ENCODE measurements at regions not wholly inside any gene's neighbourhood (a gene's known extent, or its start where the extent isn't known, plus 50 kb on each side); places are given as distances from the start of the nearest gene placed in this dataset.
"Not testable (repeated sequence)": the region's sequence is repeated elsewhere in the genome, so short reads cannot be mapped to it uniquely, and the experiment has no call there.

DNA sequence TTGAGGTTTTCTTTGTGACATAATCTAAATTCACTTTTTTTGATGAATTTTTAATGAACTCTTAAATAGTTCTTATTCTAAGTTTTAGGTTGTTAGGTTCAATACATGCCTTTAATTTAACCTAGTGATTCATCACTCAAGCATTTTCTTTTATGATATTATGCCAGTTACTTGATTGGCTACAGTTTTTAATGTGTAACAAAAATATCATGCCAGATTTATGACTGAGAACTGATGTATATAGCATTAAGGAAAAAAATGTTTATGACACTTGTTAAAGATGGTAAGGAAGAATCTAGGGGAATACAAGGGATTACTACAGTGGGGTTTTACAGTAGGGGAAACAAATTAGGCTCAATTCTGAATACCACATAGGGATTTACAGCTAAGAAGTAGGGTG, 103.1 kb downstream of the VGLL3 start:
- H3K4me1 ChIP-seq (ENCODE audit: insufficient read depth, low read length, poor library complexity, severe bottlenecking) = no peaks in the 10 kb centered on the region
- no peaks in the 10 kb centered on the region for H3K36me3 ChIP-seq (ENCODE audit: insufficient read depth, low read length)
- H3K9me2 ChIP-seq (ENCODE audit: insufficient read depth, low read length) = no peaks in the 10 kb centered on the region
- no peak overlapping the region for H3K4me2 ChIP-seq (ENCODE audit: low read length)
- TF ChIP-seq EZH2phosphoT487 (IDR thresholded peaks at IDR 0.05; ENCODE audit: borderline replicate concordance, low read depth, low read length) = no peak
- TF ChIP-seq, protein P1, sequence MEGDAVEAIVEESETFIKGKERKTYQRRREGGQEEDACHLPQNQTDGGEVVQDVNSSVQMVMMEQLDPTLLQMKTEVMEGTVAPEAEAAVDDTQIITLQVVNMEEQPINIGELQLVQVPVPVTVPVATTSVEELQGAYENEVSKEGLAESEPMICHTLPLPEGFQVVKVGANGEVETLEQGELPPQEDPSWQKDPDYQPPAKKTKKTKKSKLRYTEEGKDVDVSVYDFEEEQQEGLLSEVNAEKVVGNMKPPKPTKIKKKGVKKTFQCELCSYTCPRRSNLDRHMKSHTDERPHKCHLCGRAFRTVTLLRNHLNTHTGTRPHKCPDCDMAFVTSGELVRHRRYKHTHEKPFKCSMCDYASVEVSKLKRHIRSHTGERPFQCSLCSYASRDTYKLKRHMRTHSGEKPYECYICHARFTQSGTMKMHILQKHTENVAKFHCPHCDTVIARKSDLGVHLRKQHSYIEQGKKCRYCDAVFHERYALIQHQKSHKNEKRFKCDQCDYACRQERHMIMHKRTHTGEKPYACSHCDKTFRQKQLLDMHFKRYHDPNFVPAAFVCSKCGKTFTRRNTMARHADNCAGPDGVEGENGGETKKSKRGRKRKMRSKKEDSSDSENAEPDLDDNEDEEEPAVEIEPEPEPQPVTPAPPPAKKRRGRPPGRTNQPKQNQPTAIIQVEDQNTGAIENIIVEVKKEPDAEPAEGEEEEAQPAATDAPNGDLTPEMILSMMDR (conservative IDR thresholded peaks at IDR 0.05; ENCODE audit: low read length) = no peak
- ChIA-PET CTCF (ENCODE audit: unreplicated experiment) (no interaction called here), POLR2A (no interaction called here)
- H4K20me1 ChIP-seq (ENCODE audit: insufficient read depth, low read length) = no peaks in the 10 kb centered on the region
- H3K4me3 ChIP-seq (ENCODE audit: low read depth, low read length, poor library complexity, severe bottlenecking) = no peak overlapping the region
- BruUV-seq (replicated peaks) = no TSS peak
- H3K79me2 ChIP-seq (ENCODE audit: insufficient read depth, low read depth, low read length) = no peaks in the 10 kb centered on the region
- H3K27ac ChIP-seq (ENCODE audit: low read depth, low read length, poor library complexity, severe bottlenecking) = no peak overlapping the region
- H2AFZ ChIP-seq (ENCODE audit: low read length) = no peak overlapping the region
- intact Hi-C loops (cut with micrococcal nuclease; ENCODE audit: unreplicated experiment) = no loop called here
- DNase-seq (ENCODE audit: low spot score) = no peak
- H3K9me3 ChIP-seq (ENCODE audit: low read length) = no peaks in the 10 kb centered on the region

DNA sequence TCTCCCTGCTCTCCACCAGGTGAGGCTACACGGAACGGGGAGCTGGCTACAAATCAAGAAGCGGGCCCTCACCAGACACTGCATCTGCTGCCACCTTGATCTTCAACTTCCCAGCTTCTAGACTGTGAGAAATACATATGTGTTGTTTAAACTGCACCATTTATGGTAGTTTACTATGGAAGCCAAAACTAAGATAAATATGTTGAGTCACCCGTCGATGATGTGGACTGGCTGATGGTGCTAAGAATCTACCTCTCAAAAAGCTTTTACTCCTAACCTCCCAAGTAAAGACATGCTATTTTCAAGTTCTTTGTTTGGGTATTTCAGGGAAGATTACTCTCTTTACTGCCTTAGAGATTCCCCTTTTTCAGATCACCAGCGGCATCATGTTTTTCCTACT, 110.9 kb downstream of the VGLL3 start:
- H2AFZ ChIP-seq (ENCODE audit: low read length) = no peak overlapping the region
- intact Hi-C loops (cut with micrococcal nuclease; ENCODE audit: unreplicated experiment) = no loop called here
- H3K4me2 ChIP-seq (ENCODE audit: low read length) = no peak overlapping the region
- no peaks in the 10 kb centered on the region for H3K36me3 ChIP-seq (ENCODE audit: insufficient read depth, low read length)
- H3K4me1 ChIP-seq (ENCODE audit: insufficient read depth, low read length, poor library complexity, severe bottlenecking) = no peaks in the 10 kb centered on the region
- CTCF ChIA-PET (ENCODE audit: unreplicated experiment) = no interaction called here
- BruUV-seq (replicated peaks) = no TSS peak
- no peak for DNase-seq (ENCODE audit: low spot score)
- POLR2A ChIA-PET = no interaction called here
- H4K20me1 ChIP-seq (ENCODE audit: insufficient read depth, low read length) = no peaks in the 10 kb centered on the region
- no peak for TF ChIP-seq EZH2phosphoT487 (IDR thresholded peaks at IDR 0.05; ENCODE audit: borderline replicate concordance, low read depth, low read length)
- TF ChIP-seq, protein P1 (conservative IDR thresholded peaks at IDR 0.05; ENCODE audit: low read length) = no peak
- no peak overlapping the region for H3K4me3 ChIP-seq (ENCODE audit: low read depth, low read length, poor library complexity, severe bottlenecking)
- H3K9me2 ChIP-seq (ENCODE audit: insufficient read depth, low read length) = no peaks in the 10 kb centered on the region
- H3K79me2 ChIP-seq (ENCODE audit: insufficient read depth, low read depth, low read length) = no peaks in the 10 kb centered on the region
- H3K27ac ChIP-seq (ENCODE audit: low read depth, low read length, poor library complexity, severe bottlenecking) = no peak overlapping the region
- no peaks in the 10 kb centered on the region for H3K9me3 ChIP-seq (ENCODE audit: low read length)

DNA sequence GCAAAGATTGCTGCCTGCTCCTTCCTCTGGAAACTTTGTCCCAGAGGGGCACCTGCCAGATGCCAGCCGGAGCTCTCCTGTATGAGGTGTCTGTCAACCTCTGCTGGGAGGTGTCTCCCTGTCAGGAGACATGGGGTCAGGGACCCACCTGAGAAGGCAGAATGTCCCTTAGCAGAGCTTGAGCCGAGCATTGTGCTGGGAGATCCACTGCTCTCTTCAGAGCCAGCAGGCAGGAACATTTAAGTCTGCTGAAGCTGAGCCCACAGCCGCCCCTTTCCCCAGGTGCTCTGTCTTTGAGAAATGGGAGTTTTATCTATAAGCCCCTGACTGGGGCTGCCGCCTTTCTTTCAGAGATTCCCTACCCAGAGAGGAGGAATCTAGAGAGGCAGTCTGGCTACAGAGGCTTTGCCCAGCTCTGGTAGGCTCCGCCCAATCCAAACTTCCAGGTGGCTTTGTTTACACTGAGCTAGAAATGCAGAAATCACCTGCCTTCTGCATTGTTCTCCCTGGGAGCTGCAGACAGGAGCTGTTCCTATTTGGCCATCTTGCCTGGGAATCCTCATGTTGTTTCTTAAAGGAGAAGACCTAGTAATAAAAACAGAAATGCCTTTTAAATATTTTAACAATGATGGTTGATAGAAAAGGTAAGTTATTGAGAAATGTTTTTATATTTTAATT, 114.3 kb downstream of the VGLL3 start:
- H2AFZ ChIP-seq (ENCODE audit: low read length); H3K4me3 ChIP-seq (ENCODE audit: low read depth, low read length, poor library complexity, severe bottlenecking); DNase-seq (ENCODE audit: low spot score); POLR2A ChIA-PET; H3K9me3 ChIP-seq (ENCODE audit: low read length); intact Hi-C loops (cut with micrococcal nuclease; ENCODE audit: unreplicated experiment); CTCF ChIA-PET (ENCODE audit: unreplicated experiment); BruUV-seq (replicated peaks); H3K9me2 ChIP-seq (ENCODE audit: insufficient read depth, low read length); H3K27ac ChIP-seq (ENCODE audit: low read depth, low read length, poor library complexity, severe bottlenecking); H3K4me2 ChIP-seq (ENCODE audit: low read length); H3K36me3 ChIP-seq (ENCODE audit: insufficient read depth, low read length); H3K79me2 ChIP-seq (ENCODE audit: insufficient read depth, low read depth, low read length); H4K20me1 ChIP-seq (ENCODE audit: insufficient read depth, low read length); H3K4me1 ChIP-seq (ENCODE audit: insufficient read depth, low read length, poor library complexity, severe bottlenecking): not testable (repeated sequence)

DNA sequence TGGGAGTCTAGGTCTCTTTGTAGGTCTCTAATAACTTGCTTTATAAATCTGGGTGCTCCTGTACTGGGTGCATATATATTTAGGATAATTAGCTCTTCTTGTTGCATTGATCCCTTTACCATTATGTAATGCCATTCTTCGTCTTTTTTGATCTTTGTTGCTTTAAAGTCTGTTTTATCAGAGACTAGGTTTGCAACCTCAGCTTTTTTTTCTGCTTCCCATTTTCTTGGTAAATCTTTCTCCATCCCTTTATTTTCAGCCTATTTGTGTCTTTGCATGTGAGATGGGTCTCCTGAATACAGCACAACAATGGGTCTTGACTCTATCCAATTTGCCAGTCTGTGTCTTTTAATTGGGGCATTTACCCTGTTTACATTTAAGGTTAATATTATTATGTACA, 116.2 kb downstream of the VGLL3 start:
- BruUV-seq (replicated peaks); H3K79me2 ChIP-seq (ENCODE audit: insufficient read depth, low read depth, low read length); H3K4me1 ChIP-seq (ENCODE audit: insufficient read depth, low read length, poor library complexity, severe bottlenecking); H3K9me3 ChIP-seq (ENCODE audit: low read length); H2AFZ ChIP-seq (ENCODE audit: low read length); CTCF ChIA-PET (ENCODE audit: unreplicated experiment); intact Hi-C loops (cut with micrococcal nuclease; ENCODE audit: unreplicated experiment); DNase-seq (ENCODE audit: low spot score); H3K4me3 ChIP-seq (ENCODE audit: low read depth, low read length, poor library complexity, severe bottlenecking); H3K27ac ChIP-seq (ENCODE audit: low read depth, low read length, poor library complexity, severe bottlenecking); H3K36me3 ChIP-seq (ENCODE audit: insufficient read depth, low read length); H3K9me2 ChIP-seq (ENCODE audit: insufficient read depth, low read length); H3K4me2 ChIP-seq (ENCODE audit: low read length); H4K20me1 ChIP-seq (ENCODE audit: insufficient read depth, low read length): not testable (repeated sequence)
- POLR2A ChIA-PET = interaction anchor here (0.6 kb wide), 1 partner anchor 56 kb away, joined by 3 read pairs; no protein-coding TSS in a partner anchor

Measured in OCI-LY7 (cell line).